Kidney (tissue), 13 donors: ENCODE measurements at regions not wholly inside any gene's neighbourhood (a gene's known extent, or its start where the extent isn't known, plus 50 kb on each side); places are given as distances from the start of the nearest gene placed in this dataset.

Experiments used
- DNase-seq, 5 donors: peaks; one replicate each; pipeline ENCODE4 v3.0.0-alpha.2; 2013 to 2020
- FAIRE-seq: peaks from 2 replicates; lab custom pipeline; 2012; peaks lifted over from hg19 to GRCh38; lab: Jason Lieb, UNC
- H3K27ac ChIP-seq, 2 donors: one replicate each; pipeline ENCODE4 v1.7.0; 2013; ENCODE audit warnings: low read depth in 2 of 2, low read length in 2 of 2, inconsistent platforms in 1 of 2
- H3K27me3 ChIP-seq: one replicate; pipeline ENCODE4 v1.7.1; 2013; ENCODE audit warnings: low read length, inconsistent platforms; ENCODE audit not compliant: control insufficient read depth, insufficient read depth
- H3K36me3 ChIP-seq, 3 donors: one replicate each; pipeline versions ENCODE4 v1.7.0 to v1.7.1; 2013; ENCODE audit warnings: low read length in 3 of 3, control low read depth in 1 of 3, inconsistent platforms in 1 of 3; ENCODE audit not compliant: insufficient read depth in 3 of 3, control insufficient read depth in 2 of 3
- H3K4me1 ChIP-seq, 3 donors: one replicate each; pipeline versions ENCODE4 v1.7.0 to v1.7.1; 2013; ENCODE audit warnings: low read length in 3 of 3, inconsistent platforms in 1 of 3, low read depth in 1 of 3; ENCODE audit not compliant: control insufficient read depth in 2 of 3, insufficient read depth in 2 of 3
- H3K4me3 ChIP-seq, 3 donors: one replicate each; pipeline versions ENCODE4 v1.7.0 to v1.8.1; 2013; ENCODE audit warnings: low read length in 3 of 3, control low read depth in 1 of 3, inconsistent platforms in 1 of 3
- H3K9ac ChIP-seq, 3 donors: one replicate each; pipeline versions ENCODE4 v1.7.0 to v1.7.1; 2013; ENCODE audit warnings: low read length in 3 of 3, control low read depth in 1 of 3, inconsistent platforms in 1 of 3
- H3K9me3 ChIP-seq, 3 donors: one replicate each; pipeline versions ENCODE4 v1.7.0 to v1.7.1; 2013; ENCODE audit warnings: low read length in 3 of 3, control low read depth in 1 of 3, inconsistent platforms in 1 of 3; ENCODE audit not compliant: control insufficient read depth in 2 of 3, insufficient read depth in 1 of 3
- intact Hi-C: fragments of 100-400 bp; cut with DNase I; formaldehyde crosslinking; loops from one replicate; pipeline ENCODE4 v1.11.1; 2022
- TF ChIP-seq, protein P1 (sequence below): IDR thresholded peaks from 3 replicates; pipeline ENCODE4 v1.5.1; 2012; ENCODE audit warnings: mild to moderate bottlenecking, moderate library complexity, borderline replicate concordance; ENCODE audit not compliant: insufficient read depth; ENCODE audit errors: extremely low read depth
- donor health status: control.
- donor health status: control.
- donor health status: control.
- donor health status: control.
- donor health status: control.
- donor health status: DM: yes; HTN: yes; CAD: no.
- donor health status: Normal renal cell carcinoma (clear cell type).

DNA sequence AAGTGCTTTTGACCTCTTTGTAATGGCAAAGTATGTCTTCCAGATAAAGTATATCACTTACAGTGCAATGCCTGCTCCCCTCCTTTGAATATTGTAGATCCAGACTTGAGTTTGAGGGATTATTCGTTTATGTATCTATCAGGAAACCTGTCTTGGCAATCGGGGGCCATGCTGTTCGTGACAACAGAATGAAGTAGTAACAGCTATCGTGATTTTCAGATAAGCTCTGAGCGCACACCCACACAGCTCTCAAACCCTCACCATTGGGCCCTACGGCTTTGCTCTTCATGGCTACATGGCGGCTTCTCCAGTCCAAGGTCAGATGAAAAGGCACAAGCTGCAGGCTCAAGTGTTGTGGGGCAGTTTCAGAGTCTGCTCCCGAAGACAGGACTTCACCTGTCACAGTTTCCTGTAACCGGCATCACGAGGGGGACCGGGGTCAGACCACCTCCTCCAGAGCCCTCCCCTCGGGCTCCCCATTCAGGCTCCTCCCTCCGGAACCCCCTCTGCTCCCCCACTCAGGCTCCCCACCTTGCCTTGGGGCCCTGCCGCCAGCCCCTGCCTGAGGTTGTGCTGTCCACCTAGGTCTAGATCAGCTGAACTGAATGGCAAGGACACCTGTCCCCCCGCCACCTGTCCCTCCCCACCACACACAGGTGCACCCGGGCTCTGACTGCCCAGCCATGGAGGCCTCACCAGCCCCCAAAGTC is 292.5 kb upstream of the SALL3 start:
- H3K9me3 ChIP-seq, result no peaks in the 10 kb centered on the region
- TF ChIP-seq, protein P1, sequence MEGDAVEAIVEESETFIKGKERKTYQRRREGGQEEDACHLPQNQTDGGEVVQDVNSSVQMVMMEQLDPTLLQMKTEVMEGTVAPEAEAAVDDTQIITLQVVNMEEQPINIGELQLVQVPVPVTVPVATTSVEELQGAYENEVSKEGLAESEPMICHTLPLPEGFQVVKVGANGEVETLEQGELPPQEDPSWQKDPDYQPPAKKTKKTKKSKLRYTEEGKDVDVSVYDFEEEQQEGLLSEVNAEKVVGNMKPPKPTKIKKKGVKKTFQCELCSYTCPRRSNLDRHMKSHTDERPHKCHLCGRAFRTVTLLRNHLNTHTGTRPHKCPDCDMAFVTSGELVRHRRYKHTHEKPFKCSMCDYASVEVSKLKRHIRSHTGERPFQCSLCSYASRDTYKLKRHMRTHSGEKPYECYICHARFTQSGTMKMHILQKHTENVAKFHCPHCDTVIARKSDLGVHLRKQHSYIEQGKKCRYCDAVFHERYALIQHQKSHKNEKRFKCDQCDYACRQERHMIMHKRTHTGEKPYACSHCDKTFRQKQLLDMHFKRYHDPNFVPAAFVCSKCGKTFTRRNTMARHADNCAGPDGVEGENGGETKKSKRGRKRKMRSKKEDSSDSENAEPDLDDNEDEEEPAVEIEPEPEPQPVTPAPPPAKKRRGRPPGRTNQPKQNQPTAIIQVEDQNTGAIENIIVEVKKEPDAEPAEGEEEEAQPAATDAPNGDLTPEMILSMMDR, result no peak
- DNase-seq, result no peak
- H3K27me3 ChIP-seq, result no peaks in the 10 kb centered on the region
- no peaks in the 10 kb centered on the region for H3K4me1 ChIP-seq
- FAIRE-seq, result no peak
- no peak overlapping the region for H3K9ac ChIP-seq
- no peak overlapping the region for H3K4me3 ChIP-seq
- no peak overlapping the region for H3K27ac ChIP-seq
- H3K36me3 ChIP-seq, result no peaks in the 10 kb centered on the region
- intact Hi-C loops, result no loop called here

DNA sequence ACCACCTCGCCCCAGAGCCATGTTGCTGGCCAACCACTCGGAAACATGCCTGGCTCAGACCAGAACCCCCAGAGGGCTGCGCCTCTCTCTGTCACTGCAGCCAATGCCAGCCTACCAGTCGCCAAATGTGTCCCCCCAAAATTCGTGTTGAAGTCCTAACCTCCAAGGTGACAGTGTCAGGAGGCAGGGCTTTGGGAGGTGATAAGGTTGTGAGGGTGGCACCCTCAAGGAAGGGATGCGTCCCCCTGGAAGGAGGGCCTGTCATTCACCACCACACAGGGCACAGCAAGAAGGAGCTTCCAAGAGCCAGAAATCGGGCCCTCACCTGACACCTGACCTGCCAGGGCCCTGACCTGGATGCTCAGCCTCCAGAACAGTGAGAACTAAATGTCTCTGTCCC is 291.9 kb upstream of the SALL3 start:
- no peaks in the 10 kb centered on the region for H3K4me1 ChIP-seq
- H3K4me3 ChIP-seq, result no peak overlapping the region
- TF ChIP-seq, protein P1, result no peak
- no peaks in the 10 kb centered on the region for H3K27me3 ChIP-seq
- FAIRE-seq (no peak), DNase-seq (no peak)
- intact Hi-C loops, result no loop called here
- H3K9ac ChIP-seq, result no peak overlapping the region
- no peaks in the 10 kb centered on the region for H3K36me3 ChIP-seq
- H3K27ac ChIP-seq, result no peak overlapping the region
- no peaks in the 10 kb centered on the region for H3K9me3 ChIP-seq

DNA sequence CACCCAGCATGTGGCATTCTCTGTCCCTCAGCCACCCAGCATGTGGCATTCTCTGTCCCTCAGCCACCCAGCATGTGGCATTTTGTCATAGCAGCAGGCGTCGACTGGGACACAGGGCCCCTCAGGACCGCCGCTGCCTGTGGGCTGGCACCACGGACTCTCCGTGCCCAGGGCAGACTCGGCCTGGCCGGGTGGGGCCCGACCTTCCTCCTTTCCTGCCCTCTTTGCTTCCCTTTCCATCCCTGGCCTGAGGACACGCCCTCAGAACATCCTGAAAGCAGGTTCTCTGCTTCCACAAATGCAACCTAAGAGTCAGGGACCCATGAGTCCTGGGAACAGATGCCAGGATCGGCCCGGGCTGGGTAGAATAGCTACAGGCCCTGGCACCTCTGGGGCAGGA is 291.4 kb upstream of the SALL3 start:
- no peaks in the 10 kb centered on the region for H3K4me1 ChIP-seq
- H3K9me3 ChIP-seq, result no peaks in the 10 kb centered on the region
- H3K36me3 ChIP-seq, result no peaks in the 10 kb centered on the region
- TF ChIP-seq, protein P1, result no peak
- H3K27me3 ChIP-seq, result no peaks in the 10 kb centered on the region
- no peak overlapping the region for H3K4me3 ChIP-seq
- no peak overlapping the region for H3K27ac ChIP-seq
- intact Hi-C loops, result no loop called here
- H3K9ac ChIP-seq, result no peak overlapping the region
- FAIRE-seq (no peak), DNase-seq (no peak)

DNA sequence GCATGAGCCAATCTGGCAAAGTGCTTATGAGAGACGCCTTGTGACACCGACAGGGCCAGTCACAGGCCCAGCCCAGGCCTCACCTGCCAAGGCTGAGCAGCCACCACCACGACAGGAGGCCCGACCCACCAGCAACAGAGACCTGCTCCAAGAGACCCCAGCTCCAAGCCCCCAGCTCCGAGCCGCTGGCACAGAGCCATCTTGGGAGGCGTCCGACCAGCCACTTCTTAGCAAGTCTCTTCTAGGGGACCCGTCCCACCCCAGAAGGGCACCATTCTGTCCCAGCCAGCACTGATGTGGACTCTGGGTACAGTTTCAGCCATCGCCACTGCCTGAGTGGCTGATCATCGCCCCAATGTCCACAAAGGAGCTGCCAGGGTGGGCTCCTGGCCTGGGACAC is 290.7 kb upstream of the SALL3 start:
- H3K27me3 ChIP-seq, result no peaks in the 10 kb centered on the region
- DNase-seq, result no peak
- TF ChIP-seq, protein P1, result no peak
- FAIRE-seq, result no peak
- intact Hi-C loops, result no loop called here
- no peak overlapping the region for H3K9ac ChIP-seq
- no peaks in the 10 kb centered on the region for H3K4me1 ChIP-seq
- H3K9me3 ChIP-seq, result no peaks in the 10 kb centered on the region
- no peaks in the 10 kb centered on the region for H3K36me3 ChIP-seq
- H3K27ac ChIP-seq, result no peak overlapping the region
- H3K4me3 ChIP-seq, result no peak overlapping the region
